SW480 (cell line): ENCODE measurements at regions not wholly inside any gene's neighbourhood (a gene's known extent, or its start where the extent isn't known, plus 50 kb on each side); places are given as distances from the start of the nearest gene placed in this dataset.
"Not testable (repeated sequence)": the region's sequence is repeated elsewhere in the genome, so short reads cannot be mapped to it uniquely, and the experiment has no call there.

Source experiments
- DNase-seq: peaks from one replicate; pipeline ENCODE4 v3.0.0-alpha.2; 2016; ENCODE audit warnings: low spot score

- DNase-seq: no peak
Observed at GRCh38 chr3:164096352-164096751, 981.9 kb downstream of the SI start.

GRCh38 chr3:164095949-164096348, 982.3 kb downstream of the SI start:
- DNase-seq: no peak

GRCh38 chr3:164095279-164095678, 983.0 kb downstream of the SI start:
- DNase-seq: no peak

GRCh38 chr3:164094546-164094945, 983.8 kb downstream of the SI start:
- DNase-seq: no peak

- DNase-seq: no peak
Observed at GRCh38 chr3:164080208-164080607, 998.1 kb downstream of the SI start.

- no peak for DNase-seq
Observed at GRCh38 chr3:164064298-164064697, 1014.0 kb downstream of the SI start.

GRCh38 chr3:164060923-164061322, 1017.4 kb downstream of the SI start:
- no peak for DNase-seq

GRCh38 chr3:164049847-164050246, 1028.4 kb downstream of the SI start:
- DNase-seq: no peak

GRCh38 chr3:164048451-164048850, 1029.8 kb downstream of the SI start:
- DNase-seq: no peak

- no peak for DNase-seq
Observed at GRCh38 chr3:164040991-164041390, 1037.3 kb downstream of the SI start.

GRCh38 chr3:164030194-164030593, 1048.1 kb downstream of the SI start:
- DNase-seq: no peak

- DNase-seq: no peak
Observed at GRCh38 chr3:164024786-164025185, 1053.5 kb downstream of the SI start.

GRCh38 chr3:164023480-164023879, 1054.8 kb downstream of the SI start:
- no peak for DNase-seq

GRCh38 chr3:164018500-164018899, 1059.8 kb downstream of the SI start:
- no peak for DNase-seq

GRCh38 chr3:164007765-164008164, 1070.5 kb downstream of the SI start:
- no peak for DNase-seq

- no peak for DNase-seq
Observed at GRCh38 chr3:164004205-164004604, 1074.1 kb downstream of the SI start.

- not testable (repeated sequence) for DNase-seq
Observed at GRCh38 chr3:164003016-164003415, 1075.3 kb downstream of the SI start.

GRCh38 chr3:163983940-163984339, 1094.4 kb downstream of the SI start:
- no peak for DNase-seq

GRCh38 chr3:163971861-163972260, 1106.4 kb downstream of the SI start:
- DNase-seq: no peak

- DNase-seq: no peak
Observed at GRCh38 chr3:163957072-163957471, 1121.2 kb downstream of the SI start.

- no peak for DNase-seq
Observed at GRCh38 chr3:163953526-163953925, 1124.8 kb downstream of the SI start.

GRCh38 chr3:163952499-163952898, 1125.8 kb downstream of the SI start:
- DNase-seq: no peak

- no peak for DNase-seq
Observed at GRCh38 chr3:163951397-163951987, 1126.8 kb downstream of the SI start.

- DNase-seq: no peak
Observed at GRCh38 chr3:163946785-163947184, 1131.5 kb downstream of the SI start.

GRCh38 chr3:163943664-163944063, 1134.6 kb downstream of the SI start:
- DNase-seq: no peak
